Astrocyte (in vitro differentiated cells and primary cell): ENCODE measurements at regions not wholly inside any gene's neighbourhood (a gene's known extent, or its start where the extent isn't known, plus 50 kb on each side); places are given as distances from the start of the nearest gene placed in this dataset.

ENCODE experiments used
- EZH2 ChIP-seq: IDR thresholded peaks from 2 replicates; pipeline ENCODE4 v1.6.1; 2012; ENCODE audit warnings: mild to moderate bottlenecking, low read length, inconsistent platforms; ENCODE audit not compliant: insufficient read depth
- TF ChIP-seq, protein P1 (sequence below): IDR thresholded peaks from 2 replicates; pipeline ENCODE4 v1.5.1; 2011; ENCODE audit warnings: low read depth, mild to moderate bottlenecking, inconsistent platforms, low read length, moderate library complexity; ENCODE audit not compliant: insufficient read depth

DNA sequence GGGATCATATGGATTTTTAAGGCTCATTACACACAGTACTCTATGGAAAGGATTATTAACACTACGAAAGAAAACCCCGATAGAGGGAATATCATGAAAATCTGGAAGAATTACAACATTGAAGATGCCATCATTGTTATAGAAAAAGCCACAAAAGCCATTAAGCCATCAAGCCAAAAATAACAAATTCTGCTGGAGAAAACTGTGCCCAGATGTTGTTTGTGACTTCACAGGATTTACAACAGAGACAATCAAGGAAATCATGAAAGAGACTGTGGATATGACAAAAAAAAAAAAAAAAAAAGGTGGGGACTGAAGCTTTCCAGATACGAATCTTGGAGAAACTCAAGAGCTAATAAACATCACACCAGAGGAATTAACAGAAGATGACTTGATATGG is 433.8 kb upstream of the CDH6 start:
- TF ChIP-seq, protein P1, sequence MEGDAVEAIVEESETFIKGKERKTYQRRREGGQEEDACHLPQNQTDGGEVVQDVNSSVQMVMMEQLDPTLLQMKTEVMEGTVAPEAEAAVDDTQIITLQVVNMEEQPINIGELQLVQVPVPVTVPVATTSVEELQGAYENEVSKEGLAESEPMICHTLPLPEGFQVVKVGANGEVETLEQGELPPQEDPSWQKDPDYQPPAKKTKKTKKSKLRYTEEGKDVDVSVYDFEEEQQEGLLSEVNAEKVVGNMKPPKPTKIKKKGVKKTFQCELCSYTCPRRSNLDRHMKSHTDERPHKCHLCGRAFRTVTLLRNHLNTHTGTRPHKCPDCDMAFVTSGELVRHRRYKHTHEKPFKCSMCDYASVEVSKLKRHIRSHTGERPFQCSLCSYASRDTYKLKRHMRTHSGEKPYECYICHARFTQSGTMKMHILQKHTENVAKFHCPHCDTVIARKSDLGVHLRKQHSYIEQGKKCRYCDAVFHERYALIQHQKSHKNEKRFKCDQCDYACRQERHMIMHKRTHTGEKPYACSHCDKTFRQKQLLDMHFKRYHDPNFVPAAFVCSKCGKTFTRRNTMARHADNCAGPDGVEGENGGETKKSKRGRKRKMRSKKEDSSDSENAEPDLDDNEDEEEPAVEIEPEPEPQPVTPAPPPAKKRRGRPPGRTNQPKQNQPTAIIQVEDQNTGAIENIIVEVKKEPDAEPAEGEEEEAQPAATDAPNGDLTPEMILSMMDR: no peak
- TF ChIP-seq EZH2: no peak
